Gastrocnemius medialis (tissue), 4 donors: ENCODE measurements at regions not wholly inside any gene's neighbourhood (a gene's known extent, or its start where the extent isn't known, plus 50 kb on each side); places are given as distances from the start of the nearest gene placed in this dataset.

ENCODE experiments used
- ATAC-seq, 2 donors: fragments of 150-250 bp; one replicate each; pipeline ENCODE4 v1.9.1; 2016
- DNase-seq, 2 donors: peaks; one replicate each; pipeline ENCODE4 v3.0.0-alpha.2; 2019
- H3K27ac ChIP-seq, 4 donors: fragments of 200-600 bp; sonication (generic); 1 replicate in 1 of 4; 2 replicates in 3 of 4; pipeline ENCODE4 v1.5.1; 2016 to 2018; ENCODE audit warnings: mild to moderate bottlenecking in 2 of 4, moderate library complexity in 1 of 4
- H3K27me3 ChIP-seq, 3 donors: fragments of 200-600 bp; sonication (generic) in 2 of 3; 1 replicate in 1 of 3; 2 replicates in 2 of 3; pipeline versions ENCODE4 v1.5.1 to v1.6.0; 2016 to 2019; ENCODE audit warnings: mild to moderate bottlenecking in 1 of 3, moderate library complexity in 1 of 3
- H3K36me3 ChIP-seq, 2 donors: fragments of 200-600 bp; sonication (generic) in 1 of 2; one replicate each; pipeline ENCODE4 v1.5.1; 2017 to 2018
- H3K4me1 ChIP-seq, 2 donors: fragments of 200-600 bp; sonication (generic) in 1 of 2; one replicate each; pipeline ENCODE4 v1.5.1; 2016 to 2017; ENCODE audit warnings: mild to moderate bottlenecking in 2 of 2
- H3K4me3 ChIP-seq, 4 donors: fragments of 200-600 bp; sonication (generic) in 3 of 4; 1 replicate in 1 of 4; 2 replicates in 3 of 4; pipeline ENCODE4 v1.5.1; 2016 to 2019; ENCODE audit warnings: mild to moderate bottlenecking in 2 of 4
- H3K9me3 ChIP-seq, 3 donors: fragments of 200-600 bp; sonication (generic) in 2 of 3; 1 replicate in 1 of 3; 2 replicates in 2 of 3; pipeline ENCODE4 v1.5.1; 2016 to 2019
- CTCF ChIP-seq, 5 experiments: fragments of 450-650 bp in 3 of 5; fragments of 200-600 bp in 2 of 5; sonication (generic) in 2 of 5; IDR thresholded peaks in 4 of 5; conservative IDR thresholded peaks in 1 of 5; 1 replicate in 4 of 5; 2 replicates in 1 of 5; pipeline ENCODE4 v1.5.1; 2016 to 2019; ENCODE audit warnings: antibody characterized with exemption in 5 of 5, mild to moderate bottlenecking in 3 of 5, moderate library complexity in 3 of 5
- POLR2A ChIP-seq, 2 donors: fragments of 450-650 bp; IDR thresholded peaks; one replicate each; pipeline ENCODE4 v1.6.1; 2017; ENCODE audit warnings: antibody characterized with exemption in 2 of 2, mild to moderate bottlenecking in 2 of 2, moderate library complexity in 2 of 2
- in situ Hi-C, 4 donors: fragments of 200-750 bp; cut with MboI; loops; one replicate each; pipeline versions ENCODE4 v1.15.0 to v1.8.0; 2017; ENCODE audit warnings: low sequenced_read_pairs in 4 of 4
- intact Hi-C: fragments of 100-400 bp; cut with DNase I; formaldehyde crosslinking; loops from one replicate; pipeline ENCODE4 v1.15.1; 2023; ENCODE audit warnings: low total_unique reads

- no peak overlapping the region for H3K27ac ChIP-seq
- no peaks in the 10 kb centered on the region for H3K9me3 ChIP-seq
- in situ Hi-C loops (loop anchor here in 1 of 4 donors (25.0 kb wide), 1 partner anchor 97 kb away; no protein-coding TSS in a partner anchor), intact Hi-C loops (no loop called here)
- H3K4me1 ChIP-seq = no peaks in the 10 kb centered on the region
- DNase-seq (no peak), ATAC-seq (no peak)
- H3K4me3 ChIP-seq = no peak overlapping the region
- H3K27me3 ChIP-seq = peaks cover 2 to 28% (median 9%) of the 10 kb centered on the region in 3 donors
- TF ChIP-seq CTCF (IDR thresholded peaks at IDR 0.05 in 4 of 5, conservative IDR thresholded peaks at IDR 0.05 in 1 of 5) (no peak), POLR2A (IDR thresholded peaks at IDR 0.05) (no peak)
- no peaks in the 10 kb centered on the region for H3K36me3 ChIP-seq
Measured at GRCh38 chr9:21565155-21565554, 83.0 kb upstream of the IFNE start.

GRCh38 chr9:21567926-21568325 is 85.8 kb upstream of the IFNE start:
- DNase-seq = no peak
- TF ChIP-seq CTCF (IDR thresholded peaks at IDR 0.05 in 4 of 5, conservative IDR thresholded peaks at IDR 0.05 in 1 of 5) (no peak), POLR2A (IDR thresholded peaks at IDR 0.05) (no peak)
- Histone ChIP-seq H3K4me3 (no peak overlapping the region), H3K27ac (no peak overlapping the region), H3K4me1 (no peaks in the 10 kb centered on the region), H3K36me3 (no peaks in the 10 kb centered on the region), H3K27me3 (peaks cover 0 to 16% (median 0%) of the 10 kb centered on the region in 3 donors), H3K9me3 (no peaks in the 10 kb centered on the region)
- intact Hi-C loops (no loop called here), in situ Hi-C loops (loop anchor here in 1 of 4 donors (25.0 kb wide), 1 partner anchor 94 kb away; no protein-coding TSS in a partner anchor)
- ATAC-seq = no peak

GRCh38 chr9:21568484-21568883 is 86.4 kb upstream of the IFNE start:
- Histone ChIP-seq H3K36me3 (no peaks in the 10 kb centered on the region), H3K27me3 (peaks cover 0 to 15% (median 0%) of the 10 kb centered on the region in 3 donors), H3K4me1 (no peaks in the 10 kb centered on the region), H3K4me3 (no peak overlapping the region), H3K27ac (no peak overlapping the region), H3K9me3 (no peaks in the 10 kb centered on the region)
- TF ChIP-seq CTCF (IDR thresholded peaks at IDR 0.05 in 4 of 5, conservative IDR thresholded peaks at IDR 0.05 in 1 of 5) = no peak
- no peak for TF ChIP-seq POLR2A (IDR thresholded peaks at IDR 0.05)
- in situ Hi-C loops (loop anchor here in 1 of 4 donors (25.0 kb wide), 1 partner anchor 94 kb away; no protein-coding TSS in a partner anchor), intact Hi-C loops (no loop called here)
- no peak for ATAC-seq
- no peak for DNase-seq

- DNase-seq = no peak
- in situ Hi-C loops (loop anchor here in 1 of 4 donors (25.0 kb wide), 1 partner anchor 93 kb away; no protein-coding TSS in a partner anchor), intact Hi-C loops (no loop called here)
- no peak for ATAC-seq
- Histone ChIP-seq H3K36me3 (no peaks in the 10 kb centered on the region), H3K4me3 (no peak overlapping the region), H3K4me1 (no peaks in the 10 kb centered on the region), H3K27me3 (peaks cover 0 to 12% (median 0%) of the 10 kb centered on the region in 3 donors), H3K9me3 (no peaks in the 10 kb centered on the region), H3K27ac (no peak overlapping the region)
- no peak for TF ChIP-seq POLR2A (IDR thresholded peaks at IDR 0.05)
- no peak for TF ChIP-seq CTCF (IDR thresholded peaks at IDR 0.05 in 4 of 5, conservative IDR thresholded peaks at IDR 0.05 in 1 of 5)
Measured at GRCh38 chr9:21569721-21570120, 87.6 kb upstream of the IFNE start.
